COR-L47 (cell line): ENCODE measurements at regions not wholly inside any gene's neighbourhood (a gene's known extent, or its start where the extent isn't known, plus 50 kb on each side); places are given as distances from the start of the nearest gene placed in this dataset.
"Not testable (repeated sequence)": the region's sequence is repeated elsewhere in the genome, so short reads cannot be mapped to it uniquely, and the experiment has no call there.

Experiments
- DNase-seq: peaks from one replicate; lab custom pipeline; 2025; lab: John Stamatoyannopoulos, UW

DNA sequence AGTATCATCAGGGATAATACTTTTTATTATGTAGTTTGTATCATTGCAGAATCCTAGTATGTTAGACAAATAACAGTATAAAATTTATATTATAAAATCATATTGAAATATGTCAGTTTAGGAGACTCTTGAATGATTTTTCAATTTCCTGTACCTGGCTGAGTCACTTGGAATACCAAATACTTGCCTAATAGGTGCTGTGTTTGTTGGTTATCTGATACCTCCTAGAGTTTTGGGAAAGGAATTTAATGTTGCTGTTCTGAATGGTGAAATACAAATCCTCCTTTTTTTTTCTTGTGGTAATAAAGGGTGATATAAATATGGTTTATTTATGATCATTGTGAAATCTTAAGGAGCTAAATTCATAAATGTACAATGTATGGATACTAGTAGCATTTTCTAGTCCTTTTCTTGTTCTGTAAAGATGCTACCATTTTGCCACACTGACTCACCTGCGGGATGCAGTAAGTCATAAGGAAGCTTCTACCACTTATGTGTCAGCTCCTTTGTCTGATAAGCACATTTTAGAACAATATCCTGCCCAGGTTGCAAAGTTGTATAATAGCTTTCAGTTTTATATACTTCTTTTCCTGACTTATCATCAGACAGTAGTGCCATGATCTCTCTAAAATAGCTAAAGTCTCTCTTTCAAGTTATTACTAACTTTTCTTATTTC lies 465.5 kb downstream of the XIRP2 start:
- no peak for DNase-seq

DNA sequence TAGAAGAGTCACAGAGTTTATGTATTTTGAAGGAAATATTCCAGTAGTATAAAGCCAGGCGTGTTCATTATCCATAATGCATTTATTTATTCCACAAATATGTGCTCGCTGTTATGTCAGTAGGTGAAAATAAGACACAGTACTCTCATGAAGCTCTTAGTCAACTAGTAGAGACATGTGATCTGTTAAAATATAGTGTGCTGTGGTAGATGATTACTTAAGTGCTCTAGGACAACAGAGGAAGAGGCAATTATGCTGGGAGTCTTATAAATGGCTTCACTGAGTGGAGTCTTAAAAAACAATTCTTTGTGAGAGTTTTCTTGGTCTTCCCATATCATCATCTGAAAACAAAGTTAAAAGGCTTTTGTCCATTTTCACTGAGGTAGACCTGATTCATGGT lies 457.3 kb downstream of the XIRP2 start:
- DNase-seq: no peak

DNA sequence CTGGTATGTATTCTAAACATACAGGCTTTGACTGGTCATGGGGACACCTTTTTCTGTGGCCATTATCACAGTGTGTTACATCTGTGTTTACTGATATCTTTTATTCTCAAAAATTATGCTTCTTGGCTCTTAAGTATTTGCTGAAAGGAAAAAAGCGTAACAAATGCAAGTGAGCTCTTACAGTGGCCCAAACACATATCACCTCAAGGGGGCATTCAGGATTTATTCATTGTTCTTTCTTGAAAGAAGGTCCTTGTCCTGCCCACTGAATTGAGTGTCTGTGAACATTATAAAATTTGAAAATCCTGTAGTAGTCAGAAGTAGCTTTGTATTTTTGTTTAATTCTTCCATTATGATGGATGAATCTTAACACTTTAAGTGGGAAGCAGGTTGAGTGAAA lies 454.5 kb downstream of the XIRP2 start:
- no peak for DNase-seq

DNA sequence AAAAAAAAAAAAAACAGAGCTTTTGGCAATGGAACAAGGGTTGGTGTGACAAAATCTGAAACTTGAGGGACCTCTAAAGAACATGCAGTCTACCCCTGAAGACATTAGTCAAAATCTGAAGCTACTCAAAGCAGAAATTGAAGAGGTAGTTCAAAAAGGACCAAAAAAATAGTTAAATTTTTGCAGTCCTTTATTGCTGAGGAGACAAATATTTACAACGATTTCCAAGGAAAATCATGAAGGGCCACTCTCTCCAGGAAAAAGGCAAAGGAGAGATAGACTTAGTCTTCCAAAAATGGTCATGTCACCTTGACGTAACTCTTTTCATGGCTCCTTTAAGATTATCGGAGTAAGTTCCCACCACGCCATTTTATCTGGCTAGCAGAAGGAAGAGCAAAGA lies 452.0 kb downstream of the XIRP2 start:
- DNase-seq: no peak

DNA sequence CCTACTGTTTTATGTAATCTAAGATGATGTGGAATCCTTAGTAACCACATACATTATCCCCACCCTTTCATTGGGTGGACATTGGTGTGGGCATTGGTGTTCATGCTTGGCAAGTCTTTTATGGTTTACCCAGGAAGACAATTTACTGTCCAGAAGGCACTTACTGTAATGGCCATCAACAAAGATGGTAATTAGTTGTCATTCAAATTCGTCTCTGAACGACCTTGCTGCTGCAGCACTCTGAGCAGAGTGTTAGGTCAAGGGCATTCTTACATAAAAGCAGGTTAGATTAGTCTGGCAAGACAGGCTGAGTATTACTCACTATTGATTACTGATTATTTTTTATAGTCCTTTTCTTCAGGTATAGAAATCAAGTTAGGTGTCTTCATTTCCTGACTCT lies 447.9 kb downstream of the XIRP2 start:
- DNase-seq: no peak

DNA sequence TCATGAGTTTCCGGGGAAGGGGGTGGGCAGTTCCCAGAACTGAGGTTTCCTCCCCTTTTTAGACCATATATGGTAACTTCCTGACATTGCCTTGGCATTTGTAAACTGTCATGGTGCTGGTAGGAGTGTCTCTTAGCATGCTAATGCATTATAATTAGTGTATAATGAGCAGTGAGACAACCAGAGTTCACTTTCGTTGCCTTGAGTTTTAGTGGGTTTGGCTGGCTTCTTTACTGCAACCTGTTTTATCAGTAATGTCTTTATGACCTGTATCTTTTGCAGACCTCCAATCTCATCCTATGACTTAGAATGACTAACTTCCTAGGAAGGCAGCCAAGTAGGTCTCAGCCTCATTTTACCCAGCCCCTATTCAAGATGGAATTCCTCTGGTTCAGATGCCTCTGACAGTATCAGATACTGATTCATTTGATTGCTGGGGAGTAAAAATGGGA lies 447.3 kb downstream of the XIRP2 start:
- no peak for DNase-seq

DNA sequence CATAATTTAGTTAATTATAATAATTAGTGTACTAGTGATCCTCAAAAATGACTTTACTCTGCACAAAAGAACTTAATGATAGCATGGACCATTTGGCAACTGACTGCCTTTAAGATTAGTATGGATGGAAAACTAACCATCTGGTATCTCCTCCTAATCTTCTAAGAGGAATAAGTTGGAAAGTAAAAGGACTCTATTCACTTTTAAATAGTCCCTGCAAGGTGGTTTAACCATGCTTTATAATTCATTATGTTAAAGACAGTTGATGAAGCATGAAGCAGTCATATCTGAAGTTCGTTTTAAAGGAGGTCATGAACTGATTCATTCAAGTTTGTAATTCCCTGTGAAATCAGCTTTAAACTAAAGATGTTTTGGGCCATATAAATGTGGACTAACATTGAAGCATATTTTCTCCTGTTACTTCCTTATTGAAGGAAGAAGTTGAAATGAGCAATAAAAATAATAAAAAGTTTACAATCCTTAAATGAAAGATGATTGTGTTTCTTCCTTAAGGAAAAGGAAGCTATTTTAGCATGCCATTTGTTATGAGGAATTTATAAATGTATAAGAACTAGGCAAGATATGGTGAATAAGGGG lies 446.0 kb downstream of the XIRP2 start:
- peak; percentile 18 for DNase-seq

DNA sequence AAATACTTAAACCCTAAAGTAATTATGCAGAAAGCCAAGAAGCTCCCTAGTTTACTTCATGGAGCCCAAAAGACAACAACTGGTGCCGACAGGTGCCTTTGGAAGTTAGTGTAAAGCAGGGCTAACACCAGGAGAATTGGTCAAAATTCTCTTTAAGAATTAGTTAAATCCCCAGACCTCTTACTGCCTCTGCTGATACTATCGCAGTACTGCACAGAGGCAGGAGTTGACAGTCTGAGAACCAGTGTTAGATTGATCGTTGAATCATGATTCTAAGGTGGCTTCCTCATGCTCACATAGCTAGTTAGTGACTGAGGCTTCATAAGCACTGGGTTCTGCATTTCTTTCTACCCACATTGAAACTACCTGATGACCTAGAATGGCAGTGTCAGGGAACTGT lies 445.0 kb downstream of the XIRP2 start:
- DNase-seq: no peak

DNA sequence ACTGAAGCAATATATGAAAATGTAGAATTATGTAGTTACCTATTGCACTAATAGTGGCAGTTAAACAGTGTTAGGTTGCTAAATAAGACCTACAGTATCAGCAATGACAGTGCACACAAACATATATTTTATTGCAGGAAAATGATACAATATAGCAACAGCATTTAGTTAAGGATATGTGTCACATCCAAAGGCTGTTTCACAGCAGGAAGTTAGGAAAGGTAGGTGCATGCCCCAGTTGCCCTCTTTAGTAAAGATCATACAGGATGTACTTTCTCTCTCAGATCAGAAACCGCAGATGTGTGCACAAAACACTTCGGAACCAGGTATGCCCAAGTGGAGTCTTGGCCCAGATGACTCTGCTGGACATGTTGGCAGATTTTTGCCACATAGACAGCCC lies 444.1 kb downstream of the XIRP2 start:
- DNase-seq: no peak

DNA sequence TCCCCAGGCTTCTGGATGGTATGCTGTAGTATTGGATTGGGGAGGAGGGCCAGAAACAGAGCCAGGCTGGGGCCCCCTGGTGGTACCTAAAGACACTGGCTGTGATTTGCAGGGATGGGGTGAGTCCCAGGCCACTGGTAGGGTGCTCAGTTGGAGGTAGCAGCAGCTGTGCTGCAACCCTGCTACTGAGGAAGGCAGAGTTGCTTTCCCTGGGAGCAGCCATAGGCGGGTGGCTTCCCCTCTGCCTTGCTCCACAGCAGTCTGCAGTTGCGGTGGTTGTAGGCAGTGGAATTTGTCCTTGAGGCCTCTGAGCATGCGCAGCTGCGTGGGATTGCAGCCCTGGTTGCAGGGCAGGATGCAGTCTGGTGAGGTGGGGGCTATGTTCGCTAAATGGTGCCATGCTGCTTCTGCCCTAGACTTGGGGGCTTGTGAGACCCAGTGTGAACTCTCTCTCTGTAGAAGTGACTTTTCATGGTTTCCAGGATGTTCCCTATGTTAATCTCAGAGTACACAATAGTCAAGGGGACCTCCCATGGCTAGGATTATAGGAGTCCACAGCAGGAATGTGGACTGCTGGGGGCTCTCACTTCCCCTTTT lies 443.5 kb downstream of the XIRP2 start:
- no peak for DNase-seq

DNA sequence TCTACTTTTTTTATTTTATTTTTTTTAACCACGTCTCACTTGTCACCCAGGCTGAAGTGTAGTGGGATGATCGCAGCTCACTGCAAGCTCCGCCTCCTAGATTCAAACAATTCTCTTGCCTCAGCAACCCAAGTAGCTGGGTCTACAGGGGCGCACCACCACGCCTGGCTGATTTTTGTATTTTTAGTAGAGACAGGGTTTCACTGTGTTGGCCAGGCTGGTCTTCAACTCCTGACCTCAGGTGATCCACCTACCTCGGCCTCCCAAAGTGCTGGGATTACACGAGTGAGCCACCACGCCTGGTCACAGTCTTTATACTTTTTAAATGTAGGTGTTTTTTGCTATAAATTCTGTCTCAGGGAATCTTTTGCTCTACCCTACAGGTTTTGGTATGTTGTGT lies 440.5 kb downstream of the XIRP2 start:
- DNase-seq: not testable (repeated sequence)

DNA sequence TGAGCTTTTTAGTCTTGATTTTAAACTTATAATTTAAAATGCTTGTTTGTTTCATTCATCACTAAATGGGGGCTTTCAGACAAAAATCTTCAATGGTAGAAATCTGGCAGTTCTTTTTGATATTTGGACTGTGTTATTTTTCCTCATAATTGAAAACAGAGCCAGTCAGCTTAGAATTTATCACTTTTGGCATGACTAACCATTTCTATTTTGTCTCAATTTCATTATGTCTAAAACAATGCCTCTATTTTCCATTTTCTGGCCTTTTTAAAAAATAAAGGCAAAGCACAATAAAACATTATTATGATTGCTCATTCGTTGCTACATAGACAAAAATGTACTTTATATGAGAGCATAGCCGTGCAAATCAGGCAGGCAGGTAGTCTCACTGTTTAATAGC lies 434.5 kb downstream of the XIRP2 start:
- DNase-seq: no peak

DNA sequence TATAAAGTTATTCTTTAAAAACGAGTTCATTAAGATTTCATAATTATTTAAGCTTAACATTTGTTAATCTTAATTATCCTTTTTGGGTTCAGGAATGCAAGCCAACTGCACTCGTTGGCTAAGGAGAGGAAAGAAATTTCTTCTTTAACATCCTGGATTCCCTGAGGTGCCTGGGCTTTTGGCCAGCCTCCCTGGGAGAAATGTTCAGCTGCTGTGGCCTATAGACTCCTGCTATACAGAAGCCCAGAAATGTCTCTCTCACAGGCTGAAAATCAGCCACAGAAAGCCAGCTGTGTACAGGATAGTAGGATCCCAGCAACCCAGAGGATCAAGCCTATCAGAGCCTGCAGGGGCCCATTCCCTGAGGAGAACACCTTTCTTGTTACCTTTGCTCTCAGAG lies 430.3 kb downstream of the XIRP2 start:
- no peak for DNase-seq

DNA sequence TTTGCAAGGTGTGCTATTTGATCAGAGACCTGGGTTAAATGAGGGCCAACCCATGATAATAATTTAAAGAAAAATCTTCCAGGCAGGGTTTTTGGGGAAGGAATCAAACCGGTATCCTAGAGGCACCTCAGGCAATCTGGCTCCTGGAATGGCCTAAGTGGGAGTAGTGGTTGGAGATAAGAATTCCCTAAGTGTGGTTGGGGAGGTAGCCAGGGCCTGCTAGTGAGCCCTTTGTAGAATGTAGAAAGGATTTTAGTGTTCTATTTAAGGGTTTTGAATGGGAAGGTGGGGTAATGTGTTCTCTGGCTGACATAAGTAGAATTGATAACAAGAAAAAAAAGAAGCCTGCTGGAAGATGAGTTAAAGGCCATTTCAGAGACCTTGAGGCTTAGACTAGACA lies 422.2 kb downstream of the XIRP2 start:
- DNase-seq: no peak
